ENCODE measurements at regions not wholly inside any gene's neighbourhood (a gene's known extent, or its start where the extent isn't known, plus 50 kb on each side); places are given as distances from the start of the nearest gene placed in this dataset.

- no peak for TF ChIP-seq CTCF (IDR thresholded peaks at IDR 0.05 in 4 of 5, conservative IDR thresholded peaks at IDR 0.05 in 1 of 5)
- no peak for TF ChIP-seq POLR2A (IDR thresholded peaks at IDR 0.05)
Observed at GRCh38 chr3:178244733-178245709, 291.2 kb upstream of the KCNMB2 start.
